Activated CD8-positive, alpha-beta memory T cell treated with anti-CD3 and anti-CD28 coated beads for 48 hours (primary cell): ENCODE measurements at regions not wholly inside any gene's neighbourhood (a gene's known extent, or its start where the extent isn't known, plus 50 kb on each side); places are given as distances from the start of the nearest gene placed in this dataset.

ENCODE experiments used
- DNase-seq, 3 experiments: peaks; one replicate each; pipeline ENCODE4 v3.0.0-alpha.2; 2020; ENCODE audit warnings: low read depth in 2 of 3, low spot score in 2 of 3

GRCh38 chr5:96340357-96340756, 92.7 kb downstream of the PCSK1 start:
- no peak for DNase-seq

GRCh38 chr5:96339862-96340261, 93.2 kb downstream of the PCSK1 start:
- DNase-seq = no peak

DNA sequence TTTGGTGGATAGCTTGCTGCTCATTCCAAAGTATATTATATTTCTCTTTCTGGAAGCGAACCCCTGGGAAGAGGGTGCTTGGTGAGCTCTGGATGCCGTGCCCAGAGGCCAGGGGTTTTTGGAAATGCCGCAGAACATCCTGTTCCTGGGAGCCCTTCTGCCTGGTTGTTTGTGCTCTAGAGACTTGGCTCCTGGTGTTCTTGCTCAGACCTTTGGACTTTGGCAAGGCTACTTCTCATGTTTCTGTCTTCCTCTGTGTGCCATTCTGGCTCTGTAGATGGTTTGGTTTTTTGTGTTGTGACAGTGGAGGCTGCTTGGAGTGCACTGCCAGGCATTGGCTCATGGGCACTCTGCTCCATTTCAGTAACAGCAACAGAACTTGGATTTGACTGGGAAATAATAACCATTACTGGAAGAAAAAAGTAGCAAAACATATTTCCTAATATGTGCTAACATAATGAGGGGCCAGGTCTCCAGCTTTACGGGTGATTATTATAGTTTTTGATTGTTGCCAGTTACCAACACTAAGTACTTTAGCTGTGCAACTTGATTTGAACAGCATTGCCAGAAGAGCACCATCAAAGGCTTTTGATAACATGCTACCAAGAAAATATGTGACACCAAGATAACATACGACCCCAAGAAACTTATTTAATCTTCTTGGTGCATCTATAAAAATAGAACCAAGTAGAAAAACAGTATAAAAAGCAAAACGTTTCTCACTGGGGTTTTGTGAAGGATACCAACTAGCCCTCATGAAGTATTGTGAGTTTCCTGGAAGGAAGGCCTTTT, 94.2 kb downstream of the PCSK1 start:
- DNase-seq = no peak

DNA sequence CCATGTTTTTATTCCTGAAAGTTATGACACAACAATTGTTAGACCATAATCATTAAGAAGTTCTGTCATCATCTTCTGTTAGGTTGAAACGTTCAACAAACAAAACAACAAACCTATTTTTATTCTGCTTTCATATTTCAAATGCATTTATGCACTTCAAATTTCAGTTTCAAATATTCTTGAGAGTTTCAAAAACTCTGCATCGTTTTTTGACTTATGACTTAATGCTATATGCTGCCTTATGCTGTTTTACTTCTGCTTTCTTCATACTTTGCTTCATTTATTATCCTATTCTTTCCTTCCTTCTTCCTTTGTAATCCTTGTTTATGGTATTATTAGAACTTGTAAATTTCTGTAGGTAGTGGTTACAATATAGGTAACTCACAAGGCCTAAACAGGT, 95.0 kb downstream of the PCSK1 start:
- no peak for DNase-seq

DNA sequence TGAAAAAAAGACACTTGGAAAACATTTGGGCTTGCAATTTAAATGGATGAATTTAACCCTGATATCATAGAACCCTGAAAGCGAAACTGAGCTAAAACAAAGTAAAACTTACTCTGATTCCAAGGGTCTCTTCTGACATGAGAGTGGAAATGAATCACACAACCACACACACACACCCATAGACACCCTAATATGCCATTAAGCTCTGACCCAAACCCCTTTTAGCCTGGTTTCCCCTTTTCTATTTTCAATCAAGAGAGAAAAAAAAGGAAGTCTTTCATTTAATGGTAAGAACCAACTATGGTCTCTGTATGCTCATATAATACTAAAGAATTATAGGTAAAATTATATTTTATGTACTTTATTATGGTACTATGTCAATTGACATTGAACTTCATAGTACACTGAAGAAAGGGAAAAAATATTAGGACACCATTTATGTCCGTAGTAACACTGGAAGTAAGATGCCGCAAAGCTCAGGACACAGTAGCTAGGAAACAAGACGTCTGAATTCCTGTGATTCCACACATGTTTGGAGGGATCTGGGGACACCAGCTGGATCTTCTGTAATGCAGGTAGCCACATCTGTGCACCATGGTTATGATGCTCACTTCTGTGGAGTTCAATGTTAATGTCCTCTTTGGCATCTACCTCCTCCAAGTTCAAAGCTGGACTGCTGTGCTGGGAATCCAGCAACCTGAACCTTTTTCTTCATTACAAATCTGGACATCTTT, 95.8 kb downstream of the PCSK1 start:
- no peak for DNase-seq

DNA sequence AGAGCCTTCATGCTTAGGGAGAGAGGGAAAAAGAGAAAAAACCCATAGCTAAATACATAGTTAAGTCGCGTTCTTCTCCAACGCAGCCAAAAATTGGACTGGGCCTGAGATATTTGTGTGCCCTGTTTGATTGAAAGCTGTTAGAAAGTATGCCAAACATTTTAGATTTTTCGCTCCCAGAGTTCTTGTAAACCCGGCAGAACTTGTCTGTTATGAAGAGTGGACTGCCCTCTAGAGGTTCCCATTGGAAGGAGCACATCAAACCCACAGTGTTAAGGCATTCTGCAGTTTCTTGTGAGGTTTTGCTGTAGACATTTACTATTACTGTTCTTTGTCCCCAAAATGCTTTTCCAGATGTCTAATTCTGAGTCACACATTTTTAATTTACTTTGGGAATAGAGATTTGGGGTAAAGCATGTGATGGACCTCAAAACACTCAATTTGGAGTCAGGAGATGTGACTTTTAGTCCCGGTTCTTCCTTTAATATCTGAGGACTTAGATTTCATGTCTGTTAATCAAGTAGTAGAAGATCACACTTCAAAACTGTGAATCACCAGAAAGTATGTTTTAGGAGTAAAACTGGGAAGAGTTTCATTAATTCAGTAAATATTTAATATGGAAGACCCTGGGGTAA, 96.6 kb downstream of the PCSK1 start:
- peak in 1 of 3 experiments; percentile 10 for DNase-seq

DNA sequence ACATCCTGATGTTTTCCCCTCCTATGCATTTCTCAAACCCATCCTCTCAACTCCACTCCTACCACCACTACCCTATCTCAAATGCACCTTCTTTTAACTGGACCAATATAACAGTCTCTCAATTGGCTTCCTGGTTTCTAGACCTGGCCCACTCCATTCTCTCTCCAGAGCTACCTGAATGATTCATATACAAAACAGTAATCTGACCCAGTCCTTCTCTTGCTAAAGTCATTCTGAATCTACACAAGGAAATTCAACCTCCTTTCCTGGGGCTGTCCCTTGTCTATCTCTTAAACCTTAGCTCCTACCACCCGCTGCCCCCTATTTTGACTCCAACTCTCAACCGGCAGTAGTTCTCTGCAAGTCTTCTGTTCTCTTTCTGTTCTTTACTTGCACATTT, 97.2 kb downstream of the PCSK1 start:
- DNase-seq = no peak

- DNase-seq = no peak
Observed at GRCh38 chr5:96333391-96333790, 99.7 kb downstream of the PCSK1 start.

- DNase-seq = no peak
Observed at GRCh38 chr5:96332535-96333366, 100.3 kb downstream of the PCSK1 start.

DNA sequence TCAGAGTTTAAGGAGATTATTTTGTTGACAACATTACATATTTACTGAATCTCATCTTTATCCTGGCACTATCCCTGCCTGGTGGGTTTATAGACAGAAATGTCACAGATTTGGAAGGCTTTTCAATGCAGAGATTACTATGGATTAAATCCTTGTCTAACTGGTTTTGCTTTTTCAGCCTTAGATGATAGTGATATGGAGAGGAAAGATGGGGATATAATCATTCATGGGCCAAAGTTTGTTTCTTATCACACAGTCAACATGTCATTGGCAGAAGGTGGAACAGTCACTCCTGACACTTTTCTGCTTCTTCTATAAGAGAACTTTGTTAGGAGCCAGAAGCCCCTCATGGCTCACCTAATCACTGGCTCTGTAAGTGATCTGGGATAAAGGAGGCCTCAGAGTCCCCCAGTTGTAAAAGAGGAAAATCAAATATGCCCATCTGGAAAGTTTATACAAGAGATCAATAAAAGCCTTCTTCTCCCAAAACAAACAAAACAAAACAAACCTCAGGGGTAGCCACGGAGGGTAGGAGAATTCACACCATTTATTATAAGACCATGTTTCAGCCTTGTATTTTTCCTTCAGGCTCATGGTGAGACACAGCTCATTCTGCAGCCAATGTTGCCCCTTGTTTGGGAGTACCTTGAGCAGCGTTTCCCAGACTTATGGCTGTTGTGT, 101.2 kb downstream of the PCSK1 start:
- no peak for DNase-seq

DNA sequence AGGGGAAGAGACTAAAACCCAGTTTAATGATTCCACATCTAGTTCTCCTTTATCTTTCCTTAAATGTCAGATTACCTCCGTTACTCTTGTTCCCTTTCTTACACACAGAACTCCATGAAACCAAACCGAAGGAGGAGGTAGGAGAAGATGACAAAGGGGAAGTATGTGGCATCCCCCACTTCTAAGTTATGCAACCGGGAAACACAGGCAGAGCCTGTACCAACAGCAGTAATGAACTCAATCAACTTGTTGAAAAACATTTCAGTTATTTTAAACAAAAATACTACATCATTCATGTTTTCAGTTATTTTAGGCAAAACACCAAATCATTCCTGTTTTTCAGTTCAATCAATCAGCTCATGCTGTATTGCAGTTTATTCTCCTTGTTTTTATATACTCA, 101.8 kb downstream of the PCSK1 start:
- no peak for DNase-seq

- no peak for DNase-seq
Observed at GRCh38 chr5:96330530-96331140, 102.4 kb downstream of the PCSK1 start.

DNA sequence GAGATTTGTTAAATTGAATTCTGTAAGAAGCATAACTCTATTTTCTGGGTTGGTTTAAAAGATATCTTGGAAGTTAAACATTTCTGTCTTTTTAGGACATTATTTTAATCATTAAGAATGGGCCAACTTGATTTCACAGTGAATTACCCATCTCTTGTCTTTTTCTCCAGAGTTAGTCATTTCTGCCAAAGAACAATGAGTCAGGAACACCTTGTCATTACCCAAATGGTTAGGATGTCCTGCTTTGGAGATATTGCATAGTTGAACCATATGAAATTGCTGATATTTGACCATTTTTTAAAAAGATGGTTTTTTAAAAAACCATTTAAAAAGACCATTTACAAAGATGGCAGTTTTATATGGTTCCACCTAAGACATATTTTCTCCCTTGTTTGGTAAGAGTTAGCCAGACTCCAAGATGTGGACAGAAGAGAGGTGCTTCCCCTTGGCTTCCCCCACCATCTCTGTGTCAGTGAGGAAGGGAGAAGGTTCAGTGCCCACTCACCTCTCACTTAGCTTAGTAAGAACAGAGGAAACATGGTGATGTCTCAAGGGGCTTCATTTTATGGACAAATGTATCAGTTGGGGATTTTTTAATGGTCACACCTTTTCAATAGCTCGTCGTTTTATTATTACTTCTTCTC, 103.0 kb downstream of the PCSK1 start:
- DNase-seq = no peak

- no peak for DNase-seq
Observed at GRCh38 chr5:96329289-96329688, 103.8 kb downstream of the PCSK1 start.

GRCh38 chr5:96327722-96328121, 105.3 kb downstream of the PCSK1 start:
- DNase-seq = no peak

DNA sequence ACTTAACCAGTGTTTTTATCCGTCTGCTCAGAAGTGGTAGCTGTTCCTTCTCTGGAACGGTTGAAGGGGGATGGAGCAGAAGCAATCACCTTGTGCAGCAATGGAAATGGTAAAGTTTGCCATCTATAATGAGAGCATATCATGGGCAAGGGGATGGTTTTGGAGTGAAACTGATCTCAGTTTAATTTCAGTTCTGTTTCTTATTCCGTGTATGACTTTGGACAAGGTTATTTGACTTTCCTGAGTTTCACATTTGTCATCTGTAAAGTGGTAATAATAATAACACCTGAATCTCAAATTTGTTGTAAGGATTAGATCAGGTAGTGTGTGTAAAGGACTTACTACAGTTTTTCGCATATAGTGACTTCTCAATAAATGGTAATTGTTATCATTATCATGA, 106.1 kb downstream of the PCSK1 start:
- DNase-seq = no peak

GRCh38 chr5:96324708-96325107, 108.3 kb downstream of the PCSK1 start:
- no peak for DNase-seq

- DNase-seq = no peak
Observed at GRCh38 chr5:96322865-96323264, 110.2 kb downstream of the PCSK1 start.

- DNase-seq = no peak
Observed at GRCh38 chr5:96322217-96322616, 110.8 kb downstream of the PCSK1 start.

GRCh38 chr5:96321345-96321744, 111.7 kb downstream of the PCSK1 start:
- DNase-seq = no peak
